ENCODE measurements at regions not wholly inside any gene's neighbourhood (a gene's known extent, or its start where the extent isn't known, plus 50 kb on each side); places are given as distances from the start of the nearest gene placed in this dataset.

GRCh38 chrX:111020283-111020682 lies 75.7 kb upstream of the PAK3 start:
- TF ChIP-seq CTCF (IDR thresholded peaks at IDR 0.05; ENCODE audit: low read depth, low read length): no peak
- H3K4me3 ChIP-seq (ENCODE audit: low read depth, low read length): no peak overlapping the region
- CTCF ChIA-PET: no interaction called here
- H3K27me3 ChIP-seq (ENCODE audit: control insufficient read depth, insufficient read depth, low read length): no peaks in the 10 kb centered on the region
- no peak for DNase-seq (ENCODE audit: low read depth, low spot score)
- H3K27ac ChIP-seq (ENCODE audit: low read depth, low read length): no peak overlapping the region
- POLR2A ChIA-PET: no interaction called here
- no peaks in the 10 kb centered on the region for H3K9me3 ChIP-seq (ENCODE audit: control insufficient read depth, insufficient read depth, low read length)

- Histone ChIP-seq H3K27me3 (ENCODE audit: control insufficient read depth, insufficient read depth, low read length) (no peaks in the 10 kb centered on the region), H3K9me3 (ENCODE audit: control insufficient read depth, insufficient read depth, low read length) (no peaks in the 10 kb centered on the region), H3K4me3 (ENCODE audit: low read depth, low read length) (no peak overlapping the region), H3K27ac (ENCODE audit: low read depth, low read length) (no peak overlapping the region)
- ChIA-PET CTCF (no interaction called here), POLR2A (no interaction called here)
- no peak for DNase-seq (ENCODE audit: low read depth, low spot score)
- no peak for TF ChIP-seq CTCF (IDR thresholded peaks at IDR 0.05; ENCODE audit: low read depth, low read length)
Observed at GRCh38 chrX:111013778-111014455, 82.1 kb upstream of the PAK3 start.

GRCh38 chrX:111010111-111010510 lies 85.9 kb upstream of the PAK3 start:
- POLR2A ChIA-PET: no interaction called here
- H3K27me3 ChIP-seq (ENCODE audit: control insufficient read depth, insufficient read depth, low read length): no peaks in the 10 kb centered on the region
- no peaks in the 10 kb centered on the region for H3K9me3 ChIP-seq (ENCODE audit: control insufficient read depth, insufficient read depth, low read length)
- CTCF ChIA-PET: no interaction called here
- no peak overlapping the region for H3K27ac ChIP-seq (ENCODE audit: low read depth, low read length)
- no peak for DNase-seq (ENCODE audit: low read depth, low spot score)
- no peak overlapping the region for H3K4me3 ChIP-seq (ENCODE audit: low read depth, low read length)
- no peak for TF ChIP-seq CTCF (IDR thresholded peaks at IDR 0.05; ENCODE audit: low read depth, low read length)

GRCh38 chrX:111009256-111009655 lies 86.7 kb upstream of the PAK3 start:
- TF ChIP-seq CTCF (IDR thresholded peaks at IDR 0.05; ENCODE audit: low read depth, low read length): no peak
- Histone ChIP-seq H3K4me3 (ENCODE audit: low read depth, low read length) (no peak overlapping the region), H3K27ac (ENCODE audit: low read depth, low read length) (no peak overlapping the region), H3K27me3 (ENCODE audit: control insufficient read depth, insufficient read depth, low read length) (no peaks in the 10 kb centered on the region), H3K9me3 (ENCODE audit: control insufficient read depth, insufficient read depth, low read length) (no peaks in the 10 kb centered on the region)
- no peak for DNase-seq (ENCODE audit: low read depth, low spot score)
- ChIA-PET CTCF (no interaction called here), POLR2A (no interaction called here)

- CTCF ChIA-PET: no interaction called here
- H3K27ac ChIP-seq (ENCODE audit: low read depth, low read length): no peak overlapping the region
Observed at GRCh38 chrX:111008126-111008525, 87.9 kb upstream of the PAK3 start.

More at GRCh38 chrX:111008126-111008525, 87.9 kb upstream of the PAK3 start:
- Histone ChIP-seq H3K4me3 (ENCODE audit: low read depth, low read length) (no peak overlapping the region), H3K27me3 (ENCODE audit: control insufficient read depth, insufficient read depth, low read length) (no peaks in the 10 kb centered on the region), H3K9me3 (ENCODE audit: control insufficient read depth, insufficient read depth, low read length) (no peaks in the 10 kb centered on the region)
- DNase-seq (ENCODE audit: low read depth, low spot score): no peak
- TF ChIP-seq CTCF (IDR thresholded peaks at IDR 0.05; ENCODE audit: low read depth, low read length): no peak
- POLR2A ChIA-PET: no interaction called here
